ENCODE measurements at regions not wholly inside any gene's neighbourhood (a gene's known extent, or its start where the extent isn't known, plus 50 kb on each side); places are given as distances from the start of the nearest gene placed in this dataset.
A peak's percentile ranks its signal among the peaks of the same experiment; 100 is the strongest.

- DNase-seq (ENCODE audit: low read depth) = peak; percentile 35
- TF ChIP-seq CTCF (IDR thresholded peaks at IDR 0.05; ENCODE audit: insufficient read depth, low read depth, low read length) = no peak
- no peak overlapping the region for H3K4me3 ChIP-seq (ENCODE audit: low read depth, low read length)
Measured at GRCh38 chr2:216299588-216299987, 72.7 kb downstream of the MARCHF4 start.

- DNase-seq (ENCODE audit: low read depth) = peak; percentile 84
- TF ChIP-seq CTCF (IDR thresholded peaks at IDR 0.05; ENCODE audit: insufficient read depth, low read depth, low read length) = no peak
- no peak overlapping the region for H3K4me3 ChIP-seq (ENCODE audit: low read depth, low read length)
Measured at GRCh38 chr2:216298719-216299495, 73.4 kb downstream of the MARCHF4 start.

GRCh38 chr2:216296856-216297255, 75.4 kb downstream of the MARCHF4 start:
- no peak overlapping the region for H3K4me3 ChIP-seq (ENCODE audit: low read depth, low read length)
- no peak for DNase-seq (ENCODE audit: low read depth)
- no peak for TF ChIP-seq CTCF (IDR thresholded peaks at IDR 0.05; ENCODE audit: insufficient read depth, low read depth, low read length)

GRCh38 chr2:216294305-216294704, 78.0 kb downstream of the MARCHF4 start:
- no peak for DNase-seq (ENCODE audit: low read depth)
- no peak for TF ChIP-seq CTCF (IDR thresholded peaks at IDR 0.05; ENCODE audit: insufficient read depth, low read depth, low read length)
- H3K4me3 ChIP-seq (ENCODE audit: low read depth, low read length) = no peak overlapping the region

GRCh38 chr2:216293883-216294282, 78.4 kb downstream of the MARCHF4 start:
- no peak for DNase-seq (ENCODE audit: low read depth)
- TF ChIP-seq CTCF (IDR thresholded peaks at IDR 0.05; ENCODE audit: insufficient read depth, low read depth, low read length) = no peak
- no peak overlapping the region for H3K4me3 ChIP-seq (ENCODE audit: low read depth, low read length)

GRCh38 chr2:216292886-216293301, 79.4 kb downstream of the MARCHF4 start:
- no peak for DNase-seq (ENCODE audit: low read depth)
- no peak overlapping the region for H3K4me3 ChIP-seq (ENCODE audit: low read depth, low read length)
- TF ChIP-seq CTCF (IDR thresholded peaks at IDR 0.05; ENCODE audit: insufficient read depth, low read depth, low read length) = no peak

GRCh38 chr2:216292475-216292874, 79.8 kb downstream of the MARCHF4 start:
- no peak for DNase-seq (ENCODE audit: low read depth)
- no peak for TF ChIP-seq CTCF (IDR thresholded peaks at IDR 0.05; ENCODE audit: insufficient read depth, low read depth, low read length)

More at GRCh38 chr2:216292475-216292874, 79.8 kb downstream of the MARCHF4 start:
- no peak overlapping the region for H3K4me3 ChIP-seq (ENCODE audit: low read depth, low read length)
